ENCODE measurements at regions not wholly inside any gene's neighbourhood (a gene's known extent, or its start where the extent isn't known, plus 50 kb on each side); places are given as distances from the start of the nearest gene placed in this dataset.

DNA sequence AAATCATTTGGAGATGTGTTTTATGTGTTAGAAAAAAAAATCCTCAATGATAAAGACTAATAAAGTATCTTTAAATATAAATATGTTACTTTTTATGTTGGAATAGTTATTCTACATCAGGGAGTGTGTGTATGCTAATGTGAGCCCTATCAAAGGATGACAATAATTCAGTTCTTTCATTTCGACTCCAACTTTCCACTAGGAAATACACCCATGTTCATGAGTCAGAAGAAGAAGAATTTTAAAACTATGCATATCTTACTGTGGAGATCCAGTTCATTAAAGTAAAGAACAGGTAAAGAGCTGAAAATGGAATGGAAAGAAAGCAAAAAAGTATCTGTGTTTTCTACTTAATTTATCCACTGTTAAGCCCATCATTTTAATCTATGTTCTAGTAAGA is 399.8 kb downstream of the KCNJ2 start:
- Histone ChIP-seq H3K9me3 (no peaks in the 10 kb centered on the region), H3K27ac (no peak overlapping the region), H3K27me3 (no peaks in the 10 kb centered on the region), H3K36me3 (no peaks in the 10 kb centered on the region), H3K4me1 (no peaks in the 10 kb centered on the region), H3K4me3 (no peak overlapping the region)
- TF ChIP-seq POLR2AphosphoS5 (IDR thresholded peaks at IDR 0.05) (no peak), POLR2A (IDR thresholded peaks at IDR 0.05) (no peak), EP300 (IDR thresholded peaks at IDR 0.05) (no peak)
- TF ChIP-seq, protein P1, sequence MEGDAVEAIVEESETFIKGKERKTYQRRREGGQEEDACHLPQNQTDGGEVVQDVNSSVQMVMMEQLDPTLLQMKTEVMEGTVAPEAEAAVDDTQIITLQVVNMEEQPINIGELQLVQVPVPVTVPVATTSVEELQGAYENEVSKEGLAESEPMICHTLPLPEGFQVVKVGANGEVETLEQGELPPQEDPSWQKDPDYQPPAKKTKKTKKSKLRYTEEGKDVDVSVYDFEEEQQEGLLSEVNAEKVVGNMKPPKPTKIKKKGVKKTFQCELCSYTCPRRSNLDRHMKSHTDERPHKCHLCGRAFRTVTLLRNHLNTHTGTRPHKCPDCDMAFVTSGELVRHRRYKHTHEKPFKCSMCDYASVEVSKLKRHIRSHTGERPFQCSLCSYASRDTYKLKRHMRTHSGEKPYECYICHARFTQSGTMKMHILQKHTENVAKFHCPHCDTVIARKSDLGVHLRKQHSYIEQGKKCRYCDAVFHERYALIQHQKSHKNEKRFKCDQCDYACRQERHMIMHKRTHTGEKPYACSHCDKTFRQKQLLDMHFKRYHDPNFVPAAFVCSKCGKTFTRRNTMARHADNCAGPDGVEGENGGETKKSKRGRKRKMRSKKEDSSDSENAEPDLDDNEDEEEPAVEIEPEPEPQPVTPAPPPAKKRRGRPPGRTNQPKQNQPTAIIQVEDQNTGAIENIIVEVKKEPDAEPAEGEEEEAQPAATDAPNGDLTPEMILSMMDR (IDR thresholded peaks at IDR 0.05): no peak
- no peak for DNase-seq
- 72 to 89% (median 82%) methylated on average over 1 of the region's 1 CpG for WGBS, 5 donors
- intact Hi-C loops (cut with DNase I; ENCODE audit: low total_unique reads): no loop called here

DNA sequence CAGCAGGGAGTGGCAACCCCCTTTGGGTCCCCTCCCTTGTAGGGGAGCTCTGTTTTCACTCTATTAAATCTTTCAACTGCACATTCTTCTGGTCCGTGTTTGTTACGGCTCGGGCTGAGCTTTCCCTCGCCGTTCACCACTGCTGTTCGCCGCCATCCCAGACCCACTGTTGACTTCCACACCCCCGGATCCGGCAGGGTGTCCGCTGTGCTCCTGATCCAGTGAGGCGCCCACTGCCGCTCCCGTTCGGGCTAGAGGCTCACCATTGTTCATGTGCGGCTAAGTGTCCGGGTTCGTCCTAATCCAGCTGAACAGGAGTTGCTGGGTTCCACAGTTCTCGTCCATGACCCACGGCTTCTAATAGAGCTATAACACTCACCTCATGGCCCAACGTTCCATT is 408.1 kb downstream of the KCNJ2 start:
- no peaks in the 10 kb centered on the region for H3K9me3 ChIP-seq
- intact Hi-C loops (cut with DNase I; ENCODE audit: low total_unique reads): no loop called here
- H3K27me3 ChIP-seq: no peaks in the 10 kb centered on the region
- no peaks in the 10 kb centered on the region for H3K36me3 ChIP-seq
- H3K4me3 ChIP-seq: no peak overlapping the region
- 87 to 96% (median 94%) methylated on average over 20 of the region's 20 CpGs for WGBS, 5 donors
- no peaks in the 10 kb centered on the region for H3K4me1 ChIP-seq
- TF ChIP-seq, protein P1 (IDR thresholded peaks at IDR 0.05): no peak
- no peak for TF ChIP-seq EP300 (IDR thresholded peaks at IDR 0.05)
- no peak for TF ChIP-seq POLR2AphosphoS5 (IDR thresholded peaks at IDR 0.05)
- TF ChIP-seq POLR2A (IDR thresholded peaks at IDR 0.05): no peak
- no peak for DNase-seq
- H3K27ac ChIP-seq: no peak overlapping the region

DNA sequence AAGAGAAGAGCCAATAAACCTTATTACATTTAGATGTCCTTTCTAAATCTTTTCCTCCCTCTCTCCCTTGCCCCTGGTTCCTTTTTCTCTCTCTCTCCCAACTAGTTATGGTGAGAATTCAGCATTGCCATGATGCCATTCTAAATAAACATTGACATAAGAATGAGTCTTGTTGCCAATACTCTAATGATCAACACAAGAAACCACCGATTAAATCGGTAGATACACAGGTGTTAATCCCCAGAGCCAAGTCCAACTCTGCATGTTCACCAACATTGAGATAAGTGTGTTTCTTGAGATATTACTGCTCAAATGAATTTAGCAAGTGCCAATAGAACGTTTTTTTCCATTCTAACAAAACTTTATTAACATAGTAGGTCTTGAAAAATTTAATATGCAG is 412.1 kb downstream of the KCNJ2 start:
- Histone ChIP-seq H3K4me1 (no peaks in the 10 kb centered on the region), H3K4me3 (no peak overlapping the region), H3K9me3 (peaks cover 0 to 8% (median 3%) of the 10 kb centered on the region in 4 donors), H3K36me3 (no peaks in the 10 kb centered on the region), H3K27me3 (no peaks in the 10 kb centered on the region), H3K27ac (no peak overlapping the region)
- no peak for TF ChIP-seq EP300 (IDR thresholded peaks at IDR 0.05)
- 50 to 71% (median 57%) methylated on average over 3 of the region's 3 CpGs for WGBS, 5 donors
- DNase-seq: no peak
- intact Hi-C loops (cut with DNase I; ENCODE audit: low total_unique reads): no loop called here

DNA sequence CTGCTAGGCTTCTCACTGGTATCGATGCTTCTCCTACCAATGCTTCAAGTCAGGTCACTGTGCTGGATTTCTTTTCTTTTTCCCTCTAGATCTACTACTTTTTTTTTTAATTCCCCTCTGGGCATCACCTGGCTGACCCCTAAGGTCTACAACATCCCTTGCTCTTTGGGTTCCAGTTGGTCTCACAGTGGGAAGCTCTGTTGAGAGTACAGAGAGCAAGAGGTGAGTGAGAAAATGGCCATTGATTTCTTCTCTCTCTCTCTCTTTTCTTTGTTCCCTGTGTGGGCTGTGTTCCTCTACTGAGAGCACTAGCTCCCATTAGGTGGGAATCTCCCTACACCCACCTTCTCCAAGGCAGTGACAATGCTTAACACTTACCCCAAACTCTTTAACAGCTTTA is 413.4 kb downstream of the KCNJ2 start:
- H3K27me3 ChIP-seq: no peaks in the 10 kb centered on the region
- TF ChIP-seq EP300 (IDR thresholded peaks at IDR 0.05): no peak
- TF ChIP-seq, protein P1 (IDR thresholded peaks at IDR 0.05): no peak
- no peak for TF ChIP-seq POLR2A (IDR thresholded peaks at IDR 0.05)
- no peak for TF ChIP-seq POLR2AphosphoS5 (IDR thresholded peaks at IDR 0.05)
- whole genome bisulfite sequencing, 5 donors: 0 to 95% (median 50%) methylated on average over 1 of the region's 1 CpG
- no peaks in the 10 kb centered on the region for H3K4me1 ChIP-seq
- H3K27ac ChIP-seq: no peak overlapping the region
- no peaks in the 10 kb centered on the region for H3K36me3 ChIP-seq
- no peak for DNase-seq
- no peak overlapping the region for H3K4me3 ChIP-seq
- intact Hi-C loops (cut with DNase I; ENCODE audit: low total_unique reads): no loop called here
- peaks cover 0 to 8% (median 3%) of the 10 kb centered on the region in 4 donors for H3K9me3 ChIP-seq

DNA sequence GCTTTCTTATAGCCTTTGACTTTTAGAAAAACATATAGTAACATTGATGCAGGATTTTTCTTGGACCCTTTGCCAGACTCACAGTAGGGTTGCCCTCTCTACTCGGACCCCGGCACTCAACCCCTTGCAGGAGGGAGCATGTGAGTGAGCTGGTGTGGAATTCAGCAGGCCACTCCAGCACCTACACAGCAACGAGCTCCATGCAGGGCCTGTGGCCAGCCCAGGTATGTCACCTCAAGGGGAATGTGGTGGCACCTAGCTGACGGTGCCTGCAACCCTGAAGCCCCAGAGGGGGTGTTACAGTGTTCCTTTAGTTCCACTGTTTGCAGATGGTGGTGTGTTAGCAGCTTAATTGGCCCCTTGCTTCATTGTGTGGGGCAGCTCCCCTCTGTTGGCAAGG is 414.9 kb downstream of the KCNJ2 start:
- TF ChIP-seq EP300 (IDR thresholded peaks at IDR 0.05) (no peak), POLR2A (IDR thresholded peaks at IDR 0.05) (no peak), POLR2AphosphoS5 (IDR thresholded peaks at IDR 0.05) (no peak)
- TF ChIP-seq, protein P1 (IDR thresholded peaks at IDR 0.05): no peak
- H3K9me3 ChIP-seq: peaks cover 0 to 8% (median 3%) of the 10 kb centered on the region in 4 donors
- DNase-seq: no peak
- H3K36me3 ChIP-seq: no peaks in the 10 kb centered on the region
- H3K27me3 ChIP-seq: no peaks in the 10 kb centered on the region
- no peak overlapping the region for H3K4me3 ChIP-seq
- intact Hi-C loops (cut with DNase I; ENCODE audit: low total_unique reads): no loop called here
- no peaks in the 10 kb centered on the region for H3K4me1 ChIP-seq
- 45 to 76% (median 72%) methylated on average over 4 of the region's 4 CpGs for WGBS, 5 donors
- H3K27ac ChIP-seq: no peak overlapping the region

All from stomach (tissue), 8 donors.